ENCODE measurements at regions not wholly inside any gene's neighbourhood (a gene's known extent, or its start where the extent isn't known, plus 50 kb on each side); places are given as distances from the start of the nearest gene placed in this dataset.

DNA sequence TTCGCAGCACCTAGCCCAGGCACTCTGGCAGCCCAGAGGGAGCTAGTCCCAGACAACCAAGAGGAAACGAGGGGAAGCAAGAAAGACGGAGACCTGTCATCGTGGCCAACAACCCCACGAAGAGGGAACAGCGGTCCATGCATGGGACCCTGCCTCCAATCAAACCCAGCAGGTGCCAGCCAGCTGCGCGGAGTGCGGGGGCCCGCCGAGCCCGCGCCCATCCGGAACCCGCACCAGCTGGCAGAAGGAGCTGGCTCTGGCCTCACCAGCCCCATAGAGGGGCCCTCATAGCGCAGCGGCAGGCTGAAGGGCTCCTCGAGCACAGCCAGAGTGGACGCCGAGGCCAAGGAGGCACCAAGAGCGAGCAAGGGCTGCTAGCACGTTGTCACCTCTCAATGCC lies 332.4 kb upstream of the MAGEB18 start:
- TF ChIP-seq, protein P1, sequence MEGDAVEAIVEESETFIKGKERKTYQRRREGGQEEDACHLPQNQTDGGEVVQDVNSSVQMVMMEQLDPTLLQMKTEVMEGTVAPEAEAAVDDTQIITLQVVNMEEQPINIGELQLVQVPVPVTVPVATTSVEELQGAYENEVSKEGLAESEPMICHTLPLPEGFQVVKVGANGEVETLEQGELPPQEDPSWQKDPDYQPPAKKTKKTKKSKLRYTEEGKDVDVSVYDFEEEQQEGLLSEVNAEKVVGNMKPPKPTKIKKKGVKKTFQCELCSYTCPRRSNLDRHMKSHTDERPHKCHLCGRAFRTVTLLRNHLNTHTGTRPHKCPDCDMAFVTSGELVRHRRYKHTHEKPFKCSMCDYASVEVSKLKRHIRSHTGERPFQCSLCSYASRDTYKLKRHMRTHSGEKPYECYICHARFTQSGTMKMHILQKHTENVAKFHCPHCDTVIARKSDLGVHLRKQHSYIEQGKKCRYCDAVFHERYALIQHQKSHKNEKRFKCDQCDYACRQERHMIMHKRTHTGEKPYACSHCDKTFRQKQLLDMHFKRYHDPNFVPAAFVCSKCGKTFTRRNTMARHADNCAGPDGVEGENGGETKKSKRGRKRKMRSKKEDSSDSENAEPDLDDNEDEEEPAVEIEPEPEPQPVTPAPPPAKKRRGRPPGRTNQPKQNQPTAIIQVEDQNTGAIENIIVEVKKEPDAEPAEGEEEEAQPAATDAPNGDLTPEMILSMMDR (IDR thresholded peaks at IDR 0.05), result no peak
- TF ChIP-seq POLR2A (IDR thresholded peaks at IDR 0.05), result no peak
